Right lobe of liver (tissue), 6 donors: ENCODE measurements at regions not wholly inside any gene's neighbourhood (a gene's known extent, or its start where the extent isn't known, plus 50 kb on each side); places are given as distances from the start of the nearest gene placed in this dataset.

Experiments used
- ATAC-seq, 4 donors: fragments of 200-7000 bp; cut with Tn5 transposase; one replicate each; pipeline ENCODE4 v1.9.1; 2020; ENCODE audit warnings: mild to moderate bottlenecking in 4 of 4, moderate library complexity in 4 of 4
- DNase-seq, 3 donors: peaks; one replicate each; pipeline ENCODE4 v3.0.0-alpha.2; 2020
- H3K27ac ChIP-seq, 3 donors: fragments of 200-600 bp; one replicate each; pipeline ENCODE4 v1.8.0; 2022
- H3K27me3 ChIP-seq, 2 donors: fragments of 200-600 bp; one replicate each; pipeline ENCODE4 v1.8.0; 2022
- H3K36me3 ChIP-seq, 4 donors: fragments of 200-600 bp; sonication (generic) in 1 of 4; one replicate each; pipeline versions ENCODE4 v1.5.1 to v1.8.0; 2017 to 2022; ENCODE audit warnings: control low read depth in 1 of 4
- H3K4me1 ChIP-seq, 4 donors: fragments of 200-600 bp; sonication (generic) in 1 of 4; one replicate each; pipeline versions ENCODE4 v1.5.1 to v1.8.0; 2017 to 2022; ENCODE audit warnings: control low read depth in 1 of 4
- H3K4me3 ChIP-seq, 3 donors: fragments of 200-600 bp; one replicate each; pipeline ENCODE4 v1.8.0; 2022
- H3K9me3 ChIP-seq, 4 donors: fragments of 200-600 bp; sonication (generic) in 1 of 4; one replicate each; pipeline versions ENCODE4 v1.5.1 to v1.8.0; 2017 to 2022; ENCODE audit warnings: control low read depth in 1 of 4
- POLR2A ChIP-seq: fragments of 450-650 bp; IDR thresholded peaks from one replicate; pipeline ENCODE4 v1.6.1; 2017; ENCODE audit warnings: antibody characterized with exemption, mild to moderate bottlenecking
- WGBS: methylation state at CpG from one replicate; pipeline ENCODE4 v1.1.6; 2018; ENCODE audit warnings: low coverage, low lambda C conversion rate; ENCODE audit not compliant: insufficient coverage; ENCODE audit errors: missing lambda C conversion rate; 5-methylcytosine and 5-hydroxymethylcytosine counted together
- intact Hi-C, 2 donors: fragments of 100-400 bp; cut with DNase I; formaldehyde crosslinking; loops; one replicate each; pipeline versions ENCODE4 v1.11.2 to v1.14.1; 2022
- TF ChIP-seq, protein P1 (sequence below), 4 donors: fragments of 200-600 bp in 3 of 4; fragments of 450-650 bp in 1 of 4; IDR thresholded peaks; one replicate each; pipeline versions ENCODE4 v1.5.1 to v1.8.0; 2016 to 2022; ENCODE audit warnings: antibody characterized with exemption in 4 of 4, mild to moderate bottlenecking in 2 of 4
- donor health status: DM: no; HTN: yes; CAD: no.
- donor health status: DM: no; HTN: no; CAD: no.
- donor health status: DM: no; HTN: no; CAD: no.
- donor health status: DM: no; HTN: yes; CAD: no.
- donor health status: DM: no; HTN: yes; CAD: no.

DNA sequence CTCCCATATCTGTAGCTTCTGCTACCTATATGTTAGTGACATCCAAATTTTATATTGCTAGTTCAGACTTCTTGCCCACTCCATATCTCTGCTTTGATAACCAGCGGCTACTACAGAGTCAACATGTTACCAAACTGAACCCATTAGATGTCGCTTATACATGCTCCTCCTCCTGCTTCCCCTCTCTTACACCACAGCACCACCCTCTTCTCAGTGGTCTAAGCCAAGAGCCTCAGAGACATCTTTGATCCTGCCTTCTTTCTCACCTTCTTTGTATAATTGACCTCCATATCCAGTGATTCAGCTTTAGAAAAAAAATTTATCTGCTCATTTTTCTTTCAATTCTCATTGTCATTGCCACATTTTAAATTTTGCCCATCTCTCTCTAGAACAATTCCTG is 408.2 kb upstream of the TLE4 start:
- Histone ChIP-seq H3K4me1 (no peaks in the 10 kb centered on the region), H3K27me3 (no peaks in the 10 kb centered on the region), H3K9me3 (no peaks in the 10 kb centered on the region), H3K4me3 (no peak overlapping the region), H3K27ac (no peak overlapping the region), H3K36me3 (no peaks in the 10 kb centered on the region)
- intact Hi-C loops, result no loop called here
- no peak for ATAC-seq
- no peak for DNase-seq
- WGBS, result 78% methylated on average over 2 of the region's 2 CpGs
- TF ChIP-seq POLR2A, result no peak

DNA sequence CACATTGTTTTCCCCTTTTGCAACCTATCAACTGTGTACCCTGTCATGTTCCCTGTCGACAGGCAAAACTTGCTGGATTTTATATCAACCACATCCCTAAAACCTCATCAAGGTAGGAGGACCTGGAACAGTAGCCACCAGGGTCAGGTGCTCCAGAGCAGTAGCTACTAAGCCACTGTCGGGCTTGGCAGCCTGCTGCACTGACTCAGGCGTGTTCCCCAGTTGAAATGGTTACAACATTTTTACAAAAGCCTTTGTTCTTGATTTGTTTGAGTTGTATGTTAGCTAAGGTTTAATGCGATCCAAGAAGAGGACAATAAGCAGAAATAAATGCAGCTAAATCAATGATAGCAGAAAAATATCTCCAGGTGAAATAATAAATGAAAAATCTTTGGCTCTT is 407.4 kb upstream of the TLE4 start:
- no peak overlapping the region for H3K4me3 ChIP-seq
- TF ChIP-seq, protein P1, sequence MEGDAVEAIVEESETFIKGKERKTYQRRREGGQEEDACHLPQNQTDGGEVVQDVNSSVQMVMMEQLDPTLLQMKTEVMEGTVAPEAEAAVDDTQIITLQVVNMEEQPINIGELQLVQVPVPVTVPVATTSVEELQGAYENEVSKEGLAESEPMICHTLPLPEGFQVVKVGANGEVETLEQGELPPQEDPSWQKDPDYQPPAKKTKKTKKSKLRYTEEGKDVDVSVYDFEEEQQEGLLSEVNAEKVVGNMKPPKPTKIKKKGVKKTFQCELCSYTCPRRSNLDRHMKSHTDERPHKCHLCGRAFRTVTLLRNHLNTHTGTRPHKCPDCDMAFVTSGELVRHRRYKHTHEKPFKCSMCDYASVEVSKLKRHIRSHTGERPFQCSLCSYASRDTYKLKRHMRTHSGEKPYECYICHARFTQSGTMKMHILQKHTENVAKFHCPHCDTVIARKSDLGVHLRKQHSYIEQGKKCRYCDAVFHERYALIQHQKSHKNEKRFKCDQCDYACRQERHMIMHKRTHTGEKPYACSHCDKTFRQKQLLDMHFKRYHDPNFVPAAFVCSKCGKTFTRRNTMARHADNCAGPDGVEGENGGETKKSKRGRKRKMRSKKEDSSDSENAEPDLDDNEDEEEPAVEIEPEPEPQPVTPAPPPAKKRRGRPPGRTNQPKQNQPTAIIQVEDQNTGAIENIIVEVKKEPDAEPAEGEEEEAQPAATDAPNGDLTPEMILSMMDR (IDR thresholded peaks at IDR 0.05), result no peak
- TF ChIP-seq POLR2A, result no peak
- no peak overlapping the region for H3K27ac ChIP-seq
- no peaks in the 10 kb centered on the region for H3K27me3 ChIP-seq
- intact Hi-C loops, result no loop called here
- H3K4me1 ChIP-seq, result no peaks in the 10 kb centered on the region
- DNase-seq, result no peak
- 70% methylated on average over 4 of the region's 4 CpGs for WGBS
- no peaks in the 10 kb centered on the region for H3K9me3 ChIP-seq
- H3K36me3 ChIP-seq, result no peaks in the 10 kb centered on the region
- no peak for ATAC-seq

DNA sequence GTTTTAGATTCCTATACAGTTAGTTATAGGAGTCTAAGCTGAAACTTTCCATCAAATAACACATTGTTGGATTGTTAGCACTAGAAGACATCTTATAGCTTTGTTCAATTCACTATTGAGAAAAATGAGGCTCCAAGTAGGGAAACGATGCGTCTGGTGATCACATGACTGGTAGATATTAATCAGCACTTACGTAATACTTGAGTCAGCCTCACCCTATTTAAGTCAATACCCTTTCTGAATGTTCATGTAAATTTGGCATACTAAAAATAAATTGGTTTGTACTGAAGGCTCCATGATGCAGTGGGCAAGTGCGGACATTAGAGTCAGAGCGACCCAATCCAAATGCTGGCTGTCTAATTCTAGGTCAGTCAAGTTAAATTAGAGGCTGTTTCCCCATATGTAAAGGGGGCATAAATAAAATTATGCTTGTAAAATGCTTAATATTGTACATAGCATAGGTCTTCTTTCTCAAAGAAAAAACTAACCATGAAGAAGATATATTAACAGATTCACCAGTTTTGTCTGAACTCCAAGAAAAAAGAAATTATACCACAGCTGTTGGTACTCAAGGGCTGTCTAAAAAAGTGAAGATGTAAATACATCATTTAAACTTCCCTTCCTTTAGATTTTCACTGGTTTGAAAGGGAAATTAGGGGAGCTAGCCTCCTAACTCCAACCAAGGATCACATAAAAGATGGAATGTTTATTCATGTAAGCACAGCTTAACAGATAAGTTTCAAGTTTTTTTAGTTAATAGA is 406.6 kb upstream of the TLE4 start:
- intact Hi-C loops, result no loop called here
- H3K27ac ChIP-seq, result no peak overlapping the region
- TF ChIP-seq POLR2A, result no peak
- TF ChIP-seq, protein P1 (IDR thresholded peaks at IDR 0.05), result no peak
- no peak for DNase-seq
- ATAC-seq, result no peak
- H3K4me3 ChIP-seq, result no peak overlapping the region
- no peaks in the 10 kb centered on the region for H3K36me3 ChIP-seq
- H3K9me3 ChIP-seq, result no peaks in the 10 kb centered on the region
- H3K27me3 ChIP-seq, result no peaks in the 10 kb centered on the region
- no peaks in the 10 kb centered on the region for H3K4me1 ChIP-seq
- 55% methylated on average over 5 of the region's 5 CpGs for WGBS

DNA sequence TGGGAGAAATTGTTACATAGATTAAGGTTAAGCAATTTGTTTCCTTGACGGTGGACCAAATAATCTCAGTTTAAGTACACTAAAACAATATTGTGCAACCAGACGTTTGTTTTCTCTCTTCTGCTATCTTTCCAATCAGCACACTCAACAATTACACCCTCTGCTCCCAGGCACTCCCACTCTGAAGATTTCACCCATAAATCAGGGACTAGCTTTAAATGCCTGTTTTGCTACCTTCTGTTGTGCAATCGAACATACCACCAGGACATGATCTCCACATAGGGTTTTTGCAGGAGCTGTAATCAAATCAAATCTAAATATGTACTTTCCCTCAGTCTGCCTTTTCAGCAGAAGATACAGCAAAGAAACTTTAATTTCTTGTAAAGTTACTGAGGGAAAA is 405.8 kb upstream of the TLE4 start:
- H3K9me3 ChIP-seq, result no peaks in the 10 kb centered on the region
- no peak overlapping the region for H3K27ac ChIP-seq
- peak in 1 of 4 donors; percentile 48 for ATAC-seq
- intact Hi-C loops, result no loop called here
- TF ChIP-seq, protein P1 (IDR thresholded peaks at IDR 0.05), result no peak
- no peak for TF ChIP-seq POLR2A
- 20% methylated on average over 3 of the region's 3 CpGs for WGBS
- DNase-seq, result no peak
- no peaks in the 10 kb centered on the region for H3K4me1 ChIP-seq
- no peak overlapping the region for H3K4me3 ChIP-seq
- no peaks in the 10 kb centered on the region for H3K36me3 ChIP-seq
- no peaks in the 10 kb centered on the region for H3K27me3 ChIP-seq

DNA sequence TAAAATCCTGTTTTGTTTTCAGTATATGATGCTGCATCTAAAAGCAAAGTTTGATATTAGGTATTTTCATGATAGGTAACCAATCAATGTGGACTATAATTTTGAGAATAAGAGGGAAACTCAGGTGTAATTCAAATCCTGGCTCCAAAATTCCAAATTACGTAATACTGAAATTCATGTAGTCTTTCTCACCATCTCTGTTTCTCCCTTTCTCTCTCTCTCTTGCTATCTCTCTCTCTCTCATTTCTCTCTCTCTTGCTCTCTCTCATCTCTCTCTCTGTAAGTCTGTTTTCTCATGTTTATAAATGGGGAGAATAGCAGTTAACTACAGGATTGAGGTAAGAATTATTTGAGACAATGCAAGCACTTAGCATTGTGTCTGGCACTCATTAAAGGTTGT is 401.1 kb upstream of the TLE4 start:
- Histone ChIP-seq H3K4me3 (no peak overlapping the region), H3K27me3 (no peaks in the 10 kb centered on the region), H3K36me3 (no peaks in the 10 kb centered on the region), H3K27ac (no peak overlapping the region), H3K4me1 (no peaks in the 10 kb centered on the region), H3K9me3 (no peaks in the 10 kb centered on the region)
- TF ChIP-seq, protein P1 (IDR thresholded peaks at IDR 0.05), result no peak
- no peak for TF ChIP-seq POLR2A
- WGBS, result 75% methylated on average over 1 of the region's 1 CpG
- intact Hi-C loops, result no loop called here
- ATAC-seq, result no peak
- DNase-seq, result no peak
